ENCODE measurements at regions not wholly inside any gene's neighbourhood (a gene's known extent, or its start where the extent isn't known, plus 50 kb on each side); places are given as distances from the start of the nearest gene placed in this dataset.

DNA sequence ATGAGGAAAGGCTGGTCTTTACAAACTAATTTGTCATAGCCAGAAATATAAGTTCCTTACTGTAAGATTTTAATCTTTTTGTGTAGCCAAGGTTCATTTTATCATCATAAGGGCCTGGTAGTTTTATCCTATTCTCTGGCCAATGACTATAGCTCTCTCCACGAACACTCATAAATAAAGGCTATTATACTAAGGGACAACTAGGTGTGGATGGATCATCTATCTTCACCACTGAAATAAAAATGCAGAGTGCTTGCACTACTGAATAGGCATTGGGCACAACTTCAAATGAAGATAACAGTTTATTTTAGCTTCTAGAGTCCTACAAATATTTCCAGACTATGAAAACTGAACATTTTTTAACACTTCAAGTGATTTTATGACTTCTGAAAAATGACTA is 698.6 kb downstream of the NOVA1 start:
- H3K4me3 ChIP-seq (ENCODE audit: low read length), result no peak overlapping the region
- TF ChIP-seq, protein P1, sequence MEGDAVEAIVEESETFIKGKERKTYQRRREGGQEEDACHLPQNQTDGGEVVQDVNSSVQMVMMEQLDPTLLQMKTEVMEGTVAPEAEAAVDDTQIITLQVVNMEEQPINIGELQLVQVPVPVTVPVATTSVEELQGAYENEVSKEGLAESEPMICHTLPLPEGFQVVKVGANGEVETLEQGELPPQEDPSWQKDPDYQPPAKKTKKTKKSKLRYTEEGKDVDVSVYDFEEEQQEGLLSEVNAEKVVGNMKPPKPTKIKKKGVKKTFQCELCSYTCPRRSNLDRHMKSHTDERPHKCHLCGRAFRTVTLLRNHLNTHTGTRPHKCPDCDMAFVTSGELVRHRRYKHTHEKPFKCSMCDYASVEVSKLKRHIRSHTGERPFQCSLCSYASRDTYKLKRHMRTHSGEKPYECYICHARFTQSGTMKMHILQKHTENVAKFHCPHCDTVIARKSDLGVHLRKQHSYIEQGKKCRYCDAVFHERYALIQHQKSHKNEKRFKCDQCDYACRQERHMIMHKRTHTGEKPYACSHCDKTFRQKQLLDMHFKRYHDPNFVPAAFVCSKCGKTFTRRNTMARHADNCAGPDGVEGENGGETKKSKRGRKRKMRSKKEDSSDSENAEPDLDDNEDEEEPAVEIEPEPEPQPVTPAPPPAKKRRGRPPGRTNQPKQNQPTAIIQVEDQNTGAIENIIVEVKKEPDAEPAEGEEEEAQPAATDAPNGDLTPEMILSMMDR (conservative IDR thresholded peaks at IDR 0.05; ENCODE audit: low read depth, low read length), result no peak
- DNase-seq (ENCODE audit: low read depth), result no peak

DNA sequence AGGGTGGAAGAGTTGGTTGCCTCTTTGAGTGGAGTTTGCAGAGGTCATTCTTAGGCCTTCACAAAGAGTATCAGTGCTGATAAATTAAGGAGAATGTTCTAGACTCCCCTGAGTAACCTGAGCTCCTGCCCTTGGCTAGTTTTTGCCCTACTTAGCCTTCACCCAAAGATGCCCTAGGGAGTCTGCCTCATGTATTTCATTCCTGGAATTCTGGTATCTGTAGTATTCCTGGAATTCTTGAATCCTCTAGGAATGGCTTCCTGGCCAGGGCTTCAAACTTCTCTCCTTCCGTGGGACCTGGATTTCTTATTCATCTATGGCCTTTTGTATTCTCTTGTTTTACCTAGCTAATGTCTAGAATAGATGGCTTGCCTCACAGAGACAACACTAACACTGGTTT is 701.1 kb downstream of the NOVA1 start:
- H3K4me3 ChIP-seq (ENCODE audit: low read length), result no peak overlapping the region
- TF ChIP-seq, protein P1 (conservative IDR thresholded peaks at IDR 0.05; ENCODE audit: low read depth, low read length), result no peak
- DNase-seq (ENCODE audit: low read depth), result no peak

DNA sequence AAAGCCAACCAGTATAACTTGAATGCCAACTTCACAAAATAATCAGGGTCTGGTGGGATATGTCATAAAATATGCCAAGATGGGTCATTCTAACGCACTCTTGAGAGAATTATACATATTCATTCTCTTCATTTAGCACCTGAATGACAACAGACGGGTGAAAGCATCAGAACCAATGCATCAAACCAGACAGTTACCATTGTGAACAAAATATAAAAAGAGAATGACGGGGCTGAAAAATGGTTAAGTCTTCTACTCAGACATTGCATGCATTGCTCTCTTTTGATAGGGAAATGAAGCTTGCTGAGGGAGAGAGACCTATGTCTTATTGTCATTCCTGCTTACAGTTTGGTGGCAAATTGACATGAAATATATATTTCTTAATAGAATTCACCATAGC is 702.1 kb downstream of the NOVA1 start:
- DNase-seq (ENCODE audit: low read depth), result no peak
- TF ChIP-seq, protein P1 (conservative IDR thresholded peaks at IDR 0.05; ENCODE audit: low read depth, low read length), result no peak
- H3K4me3 ChIP-seq (ENCODE audit: low read length), result no peak overlapping the region

DNA sequence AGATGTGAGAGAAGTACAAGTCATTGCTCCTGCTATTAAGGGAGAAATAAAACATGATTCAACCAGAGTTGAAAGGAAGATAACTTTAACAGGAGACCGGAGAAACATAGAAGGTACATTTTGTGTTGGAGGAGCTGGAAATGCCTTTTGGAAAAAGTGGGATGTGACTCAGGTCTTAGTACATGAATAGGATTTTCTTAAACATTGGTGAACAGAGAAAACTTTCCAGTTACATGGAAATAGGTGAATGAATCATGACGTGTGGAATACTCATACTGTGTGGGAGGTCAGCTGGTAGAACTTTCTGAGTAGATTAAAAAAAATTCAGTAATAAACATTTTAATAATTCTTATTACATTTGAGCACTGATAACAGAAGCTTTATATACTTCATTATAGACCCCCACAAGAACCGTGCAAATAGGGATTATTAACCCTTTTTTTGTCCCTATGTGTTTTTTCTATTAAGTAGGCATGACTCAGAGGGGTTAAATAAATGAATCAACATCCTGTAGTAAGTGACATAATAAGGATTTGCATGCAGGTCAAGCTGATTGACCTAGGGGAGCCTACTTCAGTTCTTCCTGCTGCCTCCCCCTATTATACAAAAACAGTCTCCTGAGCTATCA is 710.5 kb downstream of the NOVA1 start:
- DNase-seq (ENCODE audit: low read depth), result no peak
- TF ChIP-seq, protein P1 (conservative IDR thresholded peaks at IDR 0.05; ENCODE audit: low read depth, low read length), result no peak
- no peak overlapping the region for H3K4me3 ChIP-seq (ENCODE audit: low read length)

DNA sequence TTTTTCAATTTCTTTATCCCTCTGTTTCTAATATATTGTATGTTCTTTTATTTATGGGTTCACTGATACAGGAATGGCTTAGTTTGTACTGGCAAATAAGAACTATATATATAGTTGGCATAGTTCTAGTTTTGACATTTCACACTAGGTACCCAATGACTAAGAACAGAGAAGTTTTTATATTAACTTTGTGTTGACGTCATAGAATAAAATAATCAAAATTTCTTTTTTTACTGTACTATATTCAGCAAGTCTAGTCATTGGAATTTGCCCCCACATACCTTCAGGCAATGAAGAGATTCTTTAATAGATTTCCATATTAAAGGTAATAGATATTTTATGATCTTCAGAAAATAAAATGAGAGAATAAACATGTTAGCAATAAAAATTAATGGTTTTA is 713.2 kb downstream of the NOVA1 start:
- TF ChIP-seq, protein P1 (conservative IDR thresholded peaks at IDR 0.05; ENCODE audit: low read depth, low read length), result no peak
- DNase-seq (ENCODE audit: low read depth), result no peak
- no peak overlapping the region for H3K4me3 ChIP-seq (ENCODE audit: low read length)

DNA sequence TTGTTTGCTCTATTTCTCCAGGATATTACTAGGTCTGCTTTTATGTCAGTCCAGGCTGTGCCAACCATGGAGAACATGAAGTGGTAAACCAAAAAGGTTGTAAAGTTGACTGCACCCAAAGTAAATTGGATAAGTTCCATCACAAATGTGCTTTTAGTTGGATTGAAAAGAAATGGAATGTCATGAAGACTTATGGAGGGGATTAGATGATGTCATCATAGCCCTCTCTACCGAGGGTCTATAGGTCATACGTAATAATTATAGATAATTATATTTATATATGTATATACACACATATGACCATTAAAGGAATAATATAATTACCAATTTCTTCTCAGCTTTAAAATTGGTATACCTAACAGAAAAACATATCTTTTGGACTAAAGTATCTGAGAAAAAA is 714.9 kb downstream of the NOVA1 start:
- no peak for DNase-seq (ENCODE audit: low read depth)
- TF ChIP-seq, protein P1 (conservative IDR thresholded peaks at IDR 0.05; ENCODE audit: low read depth, low read length), result no peak
- no peak overlapping the region for H3K4me3 ChIP-seq (ENCODE audit: low read length)

DNA sequence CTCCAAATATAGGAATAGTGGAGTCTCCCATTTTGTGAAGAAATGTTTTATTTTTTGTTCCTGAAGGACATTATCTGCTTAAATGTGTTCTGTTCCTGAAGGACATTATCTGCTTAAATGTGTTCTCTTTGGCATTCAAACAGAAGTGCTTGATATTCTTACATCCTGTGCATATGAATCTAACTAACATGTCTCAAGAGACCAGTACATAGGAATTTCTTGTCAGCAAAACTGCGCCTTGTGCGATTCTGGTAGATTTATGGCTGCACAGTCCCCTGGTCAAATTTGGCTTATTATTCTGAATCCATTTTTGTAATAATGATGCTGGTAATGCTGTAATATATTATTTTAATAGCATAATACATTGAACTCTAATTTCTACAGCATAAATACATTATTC is 722.4 kb downstream of the NOVA1 start:
- DNase-seq (ENCODE audit: low read depth), result no peak
- H3K4me3 ChIP-seq (ENCODE audit: low read length), result no peak overlapping the region
- TF ChIP-seq, protein P1 (conservative IDR thresholded peaks at IDR 0.05; ENCODE audit: low read depth, low read length), result no peak

All from retinal pigment epithelial cell (primary cell).